Ovary (tissue), 7 donors: ENCODE measurements at regions not wholly inside any gene's neighbourhood (a gene's known extent, or its start where the extent isn't known, plus 50 kb on each side); places are given as distances from the start of the nearest gene placed in this dataset.

Experiments used
- DNase-seq, 5 donors: peaks; one replicate each; pipeline ENCODE4 v3.0.0-alpha.2; 2019 to 2020
- H3K27ac ChIP-seq, 2 donors: fragments of 200-600 bp; one replicate each; pipeline versions ENCODE4 v1.5.1 to v1.8.0; 2019 to 2022
- H3K27me3 ChIP-seq: fragments of 200-600 bp; one replicate; pipeline ENCODE4 v1.8.0; 2022
- H3K36me3 ChIP-seq: fragments of 200-600 bp; sonication (generic); one replicate; pipeline ENCODE4 v1.5.1; 2019
- H3K4me1 ChIP-seq: one replicate; pipeline ENCODE4 v1.8.1; 2013; ENCODE audit warnings: mild to moderate bottlenecking, moderate library complexity; ENCODE audit not compliant: insufficient read depth
- H3K4me3 ChIP-seq: fragments of 200-600 bp; sonication (generic); one replicate; pipeline ENCODE4 v1.5.1; 2017
- H3K9me3 ChIP-seq, 2 donors: fragments of 200-600 bp in 1 of 2; sonication (generic) in 1 of 2; one replicate each; pipeline versions ENCODE4 v1.5.1 to v1.8.1; 2013 to 2019; ENCODE audit warnings: mild to moderate bottlenecking in 1 of 2, moderate library complexity in 1 of 2
- EP300 ChIP-seq: sonication (generic); formaldehyde crosslinking; IDR thresholded peaks from one replicate; pipeline ENCODE4 v1.6.1; 2017; ENCODE audit warnings: antibody characterized with exemption
- POLR2A ChIP-seq: fragments of 450-650 bp; IDR thresholded peaks from one replicate; pipeline ENCODE4 v1.6.1; 2017; ENCODE audit warnings: antibody characterized with exemption, mild to moderate bottlenecking, moderate library complexity
- WGBS, 3 donors: extraction: QIAGEN DNeasy Blood & Tissue Kit in 1 of 3; methylation state at CpG; one replicate each; pipeline versions ENCODE4 v1.1.5 to v1.1.7; 2013 to 2017; 5-methylcytosine and 5-hydroxymethylcytosine counted together
- intact Hi-C, 4 donors: fragments of 100-400 bp; cut with DNase I; formaldehyde crosslinking; loops; one replicate each; pipeline versions ENCODE4 v1.11.0 to v1.15.1; 2022 to 2023
- TF ChIP-seq, protein P1 (sequence below), 3 donors: fragments of 450-650 bp in 2 of 3; fragments of 200-600 bp in 1 of 3; IDR thresholded peaks; one replicate each; pipeline versions ENCODE4 v1.5.1 to v1.8.0; 2016 to 2022; ENCODE audit warnings: antibody characterized with exemption in 3 of 3, mild to moderate bottlenecking in 1 of 3
- donor health status: DM: no; HTN: no; CAD: no; lungs with moderate emphysema.
- donor health status: DM: no; HTN: no; CAD: no.
- donor health status: Bipolar disorder and iron deficiency.
- donor health status: DM: no; HTN: no; CAD: no.
- donor health status: DM: yes; HTN: yes; CAD: no.

DNA sequence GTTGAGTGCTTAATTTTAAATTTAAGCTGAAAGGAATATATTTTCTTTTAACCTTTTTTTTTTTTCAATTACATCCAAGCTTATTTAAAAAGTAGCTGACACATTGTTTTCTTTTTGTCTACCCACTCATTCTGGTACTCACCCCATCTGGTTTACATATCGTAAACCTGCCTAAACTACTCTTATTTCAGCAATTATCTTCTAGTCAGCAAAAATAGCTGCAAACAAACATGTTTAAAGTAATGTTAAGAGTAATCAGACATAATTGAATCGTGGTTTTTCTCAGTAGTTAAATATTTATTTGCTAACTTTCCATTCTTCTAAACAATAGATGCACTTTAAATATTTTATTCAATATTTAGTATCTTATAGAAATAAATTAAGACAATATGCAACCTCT is 492.7 kb upstream of the MGAT4C start:
- Histone ChIP-seq H3K9me3 (no peaks in the 10 kb centered on the region), H3K27ac (no peak overlapping the region), H3K36me3 (no peaks in the 10 kb centered on the region), H3K4me1 (no peaks in the 10 kb centered on the region), H3K27me3 (no peaks in the 10 kb centered on the region), H3K4me3 (no peak overlapping the region)
- no peak for DNase-seq
- 19 to 29% (median 27%) methylated on average over 2 of the region's 2 CpGs for WGBS, 3 donors
- intact Hi-C loops = no loop called here
- TF ChIP-seq EP300 = no peak
- TF ChIP-seq, protein P1, sequence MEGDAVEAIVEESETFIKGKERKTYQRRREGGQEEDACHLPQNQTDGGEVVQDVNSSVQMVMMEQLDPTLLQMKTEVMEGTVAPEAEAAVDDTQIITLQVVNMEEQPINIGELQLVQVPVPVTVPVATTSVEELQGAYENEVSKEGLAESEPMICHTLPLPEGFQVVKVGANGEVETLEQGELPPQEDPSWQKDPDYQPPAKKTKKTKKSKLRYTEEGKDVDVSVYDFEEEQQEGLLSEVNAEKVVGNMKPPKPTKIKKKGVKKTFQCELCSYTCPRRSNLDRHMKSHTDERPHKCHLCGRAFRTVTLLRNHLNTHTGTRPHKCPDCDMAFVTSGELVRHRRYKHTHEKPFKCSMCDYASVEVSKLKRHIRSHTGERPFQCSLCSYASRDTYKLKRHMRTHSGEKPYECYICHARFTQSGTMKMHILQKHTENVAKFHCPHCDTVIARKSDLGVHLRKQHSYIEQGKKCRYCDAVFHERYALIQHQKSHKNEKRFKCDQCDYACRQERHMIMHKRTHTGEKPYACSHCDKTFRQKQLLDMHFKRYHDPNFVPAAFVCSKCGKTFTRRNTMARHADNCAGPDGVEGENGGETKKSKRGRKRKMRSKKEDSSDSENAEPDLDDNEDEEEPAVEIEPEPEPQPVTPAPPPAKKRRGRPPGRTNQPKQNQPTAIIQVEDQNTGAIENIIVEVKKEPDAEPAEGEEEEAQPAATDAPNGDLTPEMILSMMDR (IDR thresholded peaks at IDR 0.05) = no peak
- no peak for TF ChIP-seq POLR2A

DNA sequence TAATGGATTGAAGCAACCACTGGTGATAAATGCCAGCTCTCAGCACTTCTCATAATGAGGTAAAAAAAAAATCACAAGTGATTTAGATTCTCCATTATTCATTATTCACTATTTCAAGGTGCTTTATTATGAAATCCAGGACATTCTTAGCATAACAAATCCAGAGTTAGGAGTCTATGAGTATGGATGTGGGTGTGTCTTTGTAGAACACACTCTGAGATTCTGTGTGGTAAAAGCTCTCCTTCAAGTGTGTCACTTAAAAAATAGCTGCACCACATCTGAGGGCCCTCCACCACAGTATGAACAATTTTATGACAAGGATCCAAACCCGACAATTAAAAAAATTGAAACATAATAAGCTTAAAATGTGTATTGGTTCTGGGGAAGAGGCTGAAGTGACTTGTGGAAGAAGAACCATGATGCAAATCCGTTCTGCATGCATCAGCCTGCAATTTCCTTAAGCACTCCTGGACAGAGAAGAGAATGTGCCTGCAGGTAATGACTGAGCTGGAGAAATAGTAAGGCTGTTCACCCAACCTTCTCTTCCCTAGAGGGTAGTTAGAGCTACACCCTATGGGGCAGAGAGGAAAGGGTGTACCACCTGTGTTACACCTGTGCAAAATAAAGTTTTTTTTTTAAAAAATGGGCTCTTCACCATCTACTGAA is 488.5 kb upstream of the MGAT4C start:
- WGBS, 3 donors = 86 to 93% (median 90%) methylated on average over 2 of the region's 2 CpGs
- no peaks in the 10 kb centered on the region for H3K9me3 ChIP-seq
- no peak for DNase-seq
- no peaks in the 10 kb centered on the region for H3K4me1 ChIP-seq
- no peak overlapping the region for H3K27ac ChIP-seq
- H3K4me3 ChIP-seq = no peak overlapping the region
- no peaks in the 10 kb centered on the region for H3K36me3 ChIP-seq
- intact Hi-C loops = no loop called here
- H3K27me3 ChIP-seq = peaks cover 5% of the 10 kb centered on the region
- TF ChIP-seq EP300 = no peak
- no peak for TF ChIP-seq POLR2A
- TF ChIP-seq, protein P1 (IDR thresholded peaks at IDR 0.05) = no peak

DNA sequence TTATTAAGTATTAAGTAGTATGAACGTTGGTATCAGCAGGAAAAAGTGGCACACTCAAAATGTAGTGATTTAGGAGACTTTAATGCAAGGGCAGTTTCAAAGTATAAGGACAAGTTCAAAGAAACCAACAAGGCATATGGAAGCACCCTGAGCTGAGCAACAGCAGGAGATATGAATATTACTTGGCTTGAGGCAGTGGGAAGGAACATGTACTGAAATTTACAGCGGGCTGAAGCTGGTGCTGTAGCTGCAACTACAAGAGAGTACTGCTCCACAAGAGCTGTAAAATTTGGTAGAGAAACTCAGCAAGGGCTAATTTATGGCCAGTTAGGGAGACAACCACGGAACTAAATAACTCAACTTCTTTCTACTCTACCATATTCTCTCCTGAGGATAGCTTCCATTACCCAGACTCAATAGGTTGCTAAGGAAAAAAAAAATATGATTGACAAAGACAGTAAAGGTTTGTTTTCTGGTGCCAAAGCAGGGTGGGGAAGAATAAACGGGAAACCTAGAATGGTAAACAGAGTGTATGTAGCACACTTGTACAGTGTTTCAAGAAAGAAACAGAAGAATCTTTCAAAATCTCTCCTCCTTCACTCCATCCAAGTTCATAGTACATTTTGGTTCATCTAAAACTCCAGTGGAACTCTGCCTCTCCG is 487.8 kb upstream of the MGAT4C start:
- no peaks in the 10 kb centered on the region for H3K9me3 ChIP-seq
- H3K27me3 ChIP-seq = peaks cover 5% of the 10 kb centered on the region
- DNase-seq = no peak
- no peak for TF ChIP-seq EP300
- no peak overlapping the region for H3K4me3 ChIP-seq
- H3K27ac ChIP-seq = no peak overlapping the region
- no peaks in the 10 kb centered on the region for H3K4me1 ChIP-seq
- WGBS, 3 donors = 70 to 77% (median 77%) methylated on average over 5 of the region's 5 CpGs
- intact Hi-C loops = no loop called here
- no peaks in the 10 kb centered on the region for H3K36me3 ChIP-seq

DNA sequence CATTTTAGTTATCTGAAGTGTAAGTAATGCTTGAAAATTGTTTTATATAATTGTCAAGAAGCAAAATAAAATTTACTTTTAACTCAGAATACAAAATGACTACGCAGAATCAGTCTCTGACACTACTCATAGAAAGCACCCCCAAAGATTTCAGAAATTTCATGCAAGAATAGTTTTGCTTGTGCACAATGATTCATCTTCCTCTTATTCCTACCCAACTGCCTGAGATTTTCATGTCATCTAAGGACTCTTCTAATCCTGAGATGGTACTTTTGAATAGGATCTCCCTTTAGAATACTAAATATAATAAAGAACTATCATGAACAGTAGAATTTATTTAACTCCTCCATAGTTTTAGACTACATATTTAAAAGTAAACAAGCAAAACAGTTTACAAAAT is 485.3 kb upstream of the MGAT4C start:
- Histone ChIP-seq H3K36me3 (no peaks in the 10 kb centered on the region), H3K4me1 (no peaks in the 10 kb centered on the region), H3K27me3 (peaks cover 5% of the 10 kb centered on the region), H3K9me3 (no peaks in the 10 kb centered on the region), H3K4me3 (no peak overlapping the region), H3K27ac (no peak overlapping the region)
- TF ChIP-seq POLR2A (no peak), EP300 (no peak)
- TF ChIP-seq, protein P1 (IDR thresholded peaks at IDR 0.05) = no peak
- no peak for DNase-seq
- intact Hi-C loops = no loop called here
- WGBS, 3 donors = 92 to 100% (median 96%) methylated on average over 1 of the region's 1 CpG

DNA sequence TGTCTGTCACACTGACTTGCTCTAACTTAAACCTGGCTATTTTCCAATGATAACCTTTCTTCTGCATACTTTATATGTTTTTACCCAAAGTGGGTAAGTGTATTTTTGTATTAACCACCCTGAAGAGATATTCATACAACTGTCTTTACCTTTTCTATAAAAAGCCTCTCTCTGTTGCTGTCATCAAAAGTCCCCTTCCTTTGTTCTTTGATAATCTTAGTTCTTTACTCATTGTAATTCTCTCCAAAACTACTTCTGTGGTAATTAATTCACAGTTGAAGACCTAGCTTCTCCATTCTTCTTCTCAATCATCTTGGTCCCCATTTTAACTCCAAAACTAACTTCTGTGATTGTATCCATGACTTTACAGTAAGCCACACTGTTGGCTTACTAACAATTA is 479.7 kb upstream of the MGAT4C start:
- Histone ChIP-seq H3K27ac (no peak overlapping the region), H3K27me3 (peaks cover 5% of the 10 kb centered on the region), H3K9me3 (no peaks in the 10 kb centered on the region), H3K36me3 (no peaks in the 10 kb centered on the region), H3K4me3 (no peak overlapping the region), H3K4me1 (no peaks in the 10 kb centered on the region)
- TF ChIP-seq, protein P1 (IDR thresholded peaks at IDR 0.05) = no peak
- TF ChIP-seq POLR2A = no peak
- no peak for TF ChIP-seq EP300
- intact Hi-C loops = no loop called here
- DNase-seq = no peak
